ENCODE measurements at regions not wholly inside any gene's neighbourhood (a gene's known extent, or its start where the extent isn't known, plus 50 kb on each side); places are given as distances from the start of the nearest gene placed in this dataset.

GRCh38 chr10:110358869-110359629 is 54.3 kb upstream of the SMNDC1 start:
- H3K36me3 ChIP-seq (ENCODE audit: control insufficient read depth in 4 of 4, insufficient read depth in 4 of 4, low read length in 3 of 4): no peaks in the 10 kb centered on the region
- POLR2A ChIA-PET: no interaction called here
- CTCF ChIA-PET: interaction anchor here (0.6 to 1.6 kb wide), 5 partner anchors 9 to 186 kb away, joined by 3 read pairs; no protein-coding TSS in a partner anchor
- DNase-seq: no peak
- H3K4me3 ChIP-seq (ENCODE audit: control insufficient read depth in 1 of 7, extremely low read depth in 1 of 7, insufficient read depth in 4 of 7, low read depth in 2 of 7, low read length in 6 of 7): no peak overlapping the region
- H3K27me3 ChIP-seq (replicated peaks in 2 of 5; ENCODE audit: control insufficient read depth in 4 of 5, insufficient read depth in 5 of 5, low read length in 4 of 5): no peaks in the 10 kb centered on the region
- WGBS (ENCODE audit: insufficient coverage): 94% methylated on average over 6 of the region's 7 CpGs
- peaks cover 0 to 18% (median 5%) of the 10 kb centered on the region in 4 experiments for H3K4me1 ChIP-seq (ENCODE audit: control extremely low read depth in 1 of 4, control insufficient read depth in 4 of 4, insufficient read depth in 4 of 4, low read length in 3 of 4)
- no peak overlapping the region for H3K27ac ChIP-seq (ENCODE audit: insufficient read depth in 1 of 2, low read depth in 1 of 2, low read length in 2 of 2, poor library complexity in 1 of 2, severe bottlenecking in 2 of 2)
- no peaks in the 10 kb centered on the region for H3K9me3 ChIP-seq (ENCODE audit: control extremely low read depth in 1 of 5, control insufficient read depth in 4 of 5, insufficient read depth in 2 of 5, low read depth in 1 of 5, low read length in 4 of 5)

- H3K9me3 ChIP-seq (ENCODE audit: control extremely low read depth in 1 of 5, control insufficient read depth in 4 of 5, insufficient read depth in 2 of 5, low read depth in 1 of 5, low read length in 4 of 5): no peaks in the 10 kb centered on the region
- 100% methylated on average over 5 of the region's 5 CpGs for WGBS (ENCODE audit: insufficient coverage)
- ChIA-PET CTCF (interaction anchor here (0.9 to 1.6 kb wide), 6 partner anchors 12 to 186 kb away, joined by 3 to 4 read pairs (median 3); no protein-coding TSS in a partner anchor), POLR2A (no interaction called here)
- H3K27ac ChIP-seq (ENCODE audit: insufficient read depth in 1 of 2, low read depth in 1 of 2, low read length in 2 of 2, poor library complexity in 1 of 2, severe bottlenecking in 2 of 2): no peak overlapping the region
- H3K4me3 ChIP-seq (ENCODE audit: control insufficient read depth in 1 of 7, extremely low read depth in 1 of 7, insufficient read depth in 4 of 7, low read depth in 2 of 7, low read length in 6 of 7): no peak overlapping the region
- DNase-seq: no peak
- H3K4me1 ChIP-seq (ENCODE audit: control extremely low read depth in 1 of 4, control insufficient read depth in 4 of 4, insufficient read depth in 4 of 4, low read length in 3 of 4): peaks cover 0 to 12% (median 2%) of the 10 kb centered on the region in 4 experiments
- H3K27me3 ChIP-seq (replicated peaks in 2 of 5; ENCODE audit: control insufficient read depth in 4 of 5, insufficient read depth in 5 of 5, low read length in 4 of 5): no peaks in the 10 kb centered on the region
- H3K36me3 ChIP-seq (ENCODE audit: control insufficient read depth in 4 of 4, insufficient read depth in 4 of 4, low read length in 3 of 4): no peaks in the 10 kb centered on the region
These were observed 56.2 kb upstream of the SMNDC1 start for GRCh38 chr10:110360857-110361474.

- POLR2A ChIA-PET: no interaction called here
- Histone ChIP-seq H3K4me1 (ENCODE audit: control extremely low read depth in 1 of 4, control insufficient read depth in 4 of 4, insufficient read depth in 4 of 4, low read length in 3 of 4) (peaks cover 0 to 4% (median 3%) of the 10 kb centered on the region in 4 experiments), H3K9me3 (ENCODE audit: control extremely low read depth in 1 of 5, control insufficient read depth in 4 of 5, insufficient read depth in 2 of 5, low read depth in 1 of 5, low read length in 4 of 5) (no peaks in the 10 kb centered on the region), H3K27ac (ENCODE audit: insufficient read depth in 1 of 2, low read depth in 1 of 2, low read length in 2 of 2, poor library complexity in 1 of 2, severe bottlenecking in 2 of 2) (no peak overlapping the region), H3K36me3 (ENCODE audit: control insufficient read depth in 4 of 4, insufficient read depth in 4 of 4, low read length in 3 of 4) (no peaks in the 10 kb centered on the region), H3K4me3 (ENCODE audit: control insufficient read depth in 1 of 7, extremely low read depth in 1 of 7, insufficient read depth in 4 of 7, low read depth in 2 of 7, low read length in 6 of 7) (no peak overlapping the region), H3K27me3 (replicated peaks in 2 of 5; ENCODE audit: control insufficient read depth in 4 of 5, insufficient read depth in 5 of 5, low read length in 4 of 5) (no peaks in the 10 kb centered on the region)
- no peak for DNase-seq
- CTCF ChIA-PET: interaction anchor here (0.9 to 1.3 kb wide), 3 partner anchors 11 to 185 kb away, joined by 3 to 4 read pairs (median 4); no protein-coding TSS in a partner anchor
- WGBS (ENCODE audit: insufficient coverage): 87% methylated on average over 3 of the region's 5 CpGs
These were observed 57.2 kb upstream of the SMNDC1 start for GRCh38 chr10:110361800-110362456.

GRCh38 chr10:110363572-110364411 is 59.1 kb upstream of the SMNDC1 start:
- Histone ChIP-seq H3K36me3 (ENCODE audit: control insufficient read depth in 4 of 4, insufficient read depth in 4 of 4, low read length in 3 of 4) (no peaks in the 10 kb centered on the region), H3K27ac (ENCODE audit: insufficient read depth in 1 of 2, low read depth in 1 of 2, low read length in 2 of 2, poor library complexity in 1 of 2, severe bottlenecking in 2 of 2) (no peak overlapping the region), H3K4me3 (ENCODE audit: control insufficient read depth in 1 of 7, extremely low read depth in 1 of 7, insufficient read depth in 4 of 7, low read depth in 2 of 7, low read length in 6 of 7) (no peak overlapping the region), H3K4me1 (ENCODE audit: control extremely low read depth in 1 of 4, control insufficient read depth in 4 of 4, insufficient read depth in 4 of 4, low read length in 3 of 4) (peaks cover 0 to 9% (median 4%) of the 10 kb centered on the region in 4 experiments), H3K9me3 (ENCODE audit: control extremely low read depth in 1 of 5, control insufficient read depth in 4 of 5, insufficient read depth in 2 of 5, low read depth in 1 of 5, low read length in 4 of 5) (no peaks in the 10 kb centered on the region), H3K27me3 (replicated peaks in 2 of 5; ENCODE audit: control insufficient read depth in 4 of 5, insufficient read depth in 5 of 5, low read length in 4 of 5) (no peaks in the 10 kb centered on the region)
- ChIA-PET CTCF (interaction anchor here (1.5 to 7.1 kb wide), 3 partner anchors 9 to 183 kb away, joined by 4 to 51 read pairs (median 4); no protein-coding TSS in a partner anchor), POLR2A (no interaction called here)
- no peak for DNase-seq
- over 99% methylated on average over 19 of the region's 20 CpGs for WGBS (ENCODE audit: insufficient coverage)

GRCh38 chr10:110364531-110364937 is 59.8 kb upstream of the SMNDC1 start:
- POLR2A ChIA-PET: no interaction called here
- peaks cover 0 to 9% (median 4%) of the 10 kb centered on the region in 4 experiments for H3K4me1 ChIP-seq (ENCODE audit: control extremely low read depth in 1 of 4, control insufficient read depth in 4 of 4, insufficient read depth in 4 of 4, low read length in 3 of 4)
- WGBS (ENCODE audit: insufficient coverage): 100% methylated on average over 3 of the region's 3 CpGs
- no peak for DNase-seq
- H3K9me3 ChIP-seq (ENCODE audit: control extremely low read depth in 1 of 5, control insufficient read depth in 4 of 5, insufficient read depth in 2 of 5, low read depth in 1 of 5, low read length in 4 of 5): no peaks in the 10 kb centered on the region
- CTCF ChIA-PET: interaction anchor here (7.1 kb wide), 1 partner anchor 10 kb away, joined by 51 read pairs; no protein-coding TSS in a partner anchor
- H3K4me3 ChIP-seq (ENCODE audit: control insufficient read depth in 1 of 7, extremely low read depth in 1 of 7, insufficient read depth in 4 of 7, low read depth in 2 of 7, low read length in 6 of 7): no peak overlapping the region
- no peaks in the 10 kb centered on the region for H3K36me3 ChIP-seq (ENCODE audit: control insufficient read depth in 4 of 4, insufficient read depth in 4 of 4, low read length in 3 of 4)
- H3K27me3 ChIP-seq (replicated peaks in 2 of 5; ENCODE audit: control insufficient read depth in 4 of 5, insufficient read depth in 5 of 5, low read length in 4 of 5): no peaks in the 10 kb centered on the region
- no peak overlapping the region for H3K27ac ChIP-seq (ENCODE audit: insufficient read depth in 1 of 2, low read depth in 1 of 2, low read length in 2 of 2, poor library complexity in 1 of 2, severe bottlenecking in 2 of 2)

- Histone ChIP-seq H3K27me3 (replicated peaks in 2 of 5; ENCODE audit: control insufficient read depth in 4 of 5, insufficient read depth in 5 of 5, low read length in 4 of 5) (no peaks in the 10 kb centered on the region), H3K4me1 (ENCODE audit: control extremely low read depth in 1 of 4, control insufficient read depth in 4 of 4, insufficient read depth in 4 of 4, low read length in 3 of 4) (peaks cover 0 to 14% (median 10%) of the 10 kb centered on the region in 4 experiments), H3K36me3 (ENCODE audit: control insufficient read depth in 4 of 4, insufficient read depth in 4 of 4, low read length in 3 of 4) (no peaks in the 10 kb centered on the region), H3K4me3 (ENCODE audit: control insufficient read depth in 1 of 7, extremely low read depth in 1 of 7, insufficient read depth in 4 of 7, low read depth in 2 of 7, low read length in 6 of 7) (no peak overlapping the region), H3K9me3 (ENCODE audit: control extremely low read depth in 1 of 5, control insufficient read depth in 4 of 5, insufficient read depth in 2 of 5, low read depth in 1 of 5, low read length in 4 of 5) (no peaks in the 10 kb centered on the region), H3K27ac (ENCODE audit: insufficient read depth in 1 of 2, low read depth in 1 of 2, low read length in 2 of 2, poor library complexity in 1 of 2, severe bottlenecking in 2 of 2) (no peak overlapping the region)
- 100% methylated on average over 7 of the region's 9 CpGs for WGBS (ENCODE audit: insufficient coverage)
- ChIA-PET POLR2A (no interaction called here), CTCF (interaction anchor here (1.3 to 7.1 kb wide), 3 partner anchors 11 to 181 kb away, joined by 4 to 51 read pairs (median 12); no protein-coding TSS in a partner anchor)
- DNase-seq: no peak
These were observed 60.8 kb upstream of the SMNDC1 start for GRCh38 chr10:110365356-110366143.

Data from common myeloid progenitor, CD34-positive (primary cell).